ENCODE measurements at regions not wholly inside any gene's neighbourhood (a gene's known extent, or its start where the extent isn't known, plus 50 kb on each side); places are given as distances from the start of the nearest gene placed in this dataset.

DNA sequence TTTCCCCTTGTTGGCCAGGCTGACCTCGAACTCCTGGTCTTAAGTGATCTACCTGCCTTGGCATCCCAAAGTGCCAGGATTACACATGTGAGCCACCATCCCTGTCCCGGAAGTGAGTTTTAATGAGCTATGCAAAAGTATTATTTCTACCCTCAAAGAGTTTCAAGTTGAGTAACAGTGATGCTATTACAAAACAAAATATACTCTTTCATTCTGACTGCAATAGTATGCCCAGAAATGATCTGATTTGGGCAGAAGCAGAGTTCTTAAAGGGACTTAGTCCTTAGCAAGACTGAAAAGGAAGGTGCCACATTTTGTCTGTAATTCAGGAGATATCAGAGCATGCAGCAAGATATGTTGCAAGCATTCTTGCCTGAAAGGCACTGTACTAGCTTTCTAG is 375.4 kb downstream of the NUF2 start:
- no peak overlapping the region for H2AFZ ChIP-seq (ENCODE audit: low read depth, low read length)
- WGBS (ENCODE audit: insufficient coverage, low coverage, missing lambda C conversion rate), result 0% methylated on average over 2 of the region's 2 CpGs
- CTCF ChIA-PET (ENCODE audit: low intra/inter-chr PET ratio), result no interaction called here
- H4K20me1 ChIP-seq (replicated peaks; ENCODE audit: control insufficient read depth, insufficient read depth, low read length), result no peaks in the 10 kb centered on the region
- in situ Hi-C loops (cut with MboI), result no loop called here
- H3K4me1 ChIP-seq (replicated peaks in 1 of 2; ENCODE audit: control insufficient read depth in 2 of 2, insufficient read depth in 2 of 2, low read length in 2 of 2), result no peaks in the 10 kb centered on the region
- no peaks in the 10 kb centered on the region for H3K79me2 ChIP-seq (ENCODE audit: control insufficient read depth, insufficient read depth, low read length)
- H3K9me1 ChIP-seq (ENCODE audit: control insufficient read depth, insufficient read depth, low read length), result no peaks in the 10 kb centered on the region
- no peaks in the 10 kb centered on the region for H3K36me3 ChIP-seq (ENCODE audit: control insufficient read depth, insufficient read depth, low read length)
- no peak overlapping the region for H3K4me3 ChIP-seq
- DNase-seq (ENCODE audit: extremely low read depth in 1 of 4, low spot score in 3 of 4), result no peak
- H3K4me2 ChIP-seq (ENCODE audit: insufficient read depth, low read length), result no peak overlapping the region
- FAIRE-seq, result no peak
- ATAC-seq, result no peak
- TF ChIP-seq, protein P1, sequence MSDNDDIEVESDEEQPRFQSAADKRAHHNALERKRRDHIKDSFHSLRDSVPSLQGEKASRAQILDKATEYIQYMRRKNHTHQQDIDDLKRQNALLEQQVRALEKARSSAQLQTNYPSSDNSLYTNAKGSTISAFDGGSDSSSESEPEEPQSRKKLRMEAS (CRISPR knock-in tag; IDR thresholded peaks at IDR 0.05), result no peak
- TF ChIP-seq MIER1 (IDR thresholded peaks at IDR 0.05; ENCODE audit: low read depth) (no peak), TAL1 (IDR thresholded peaks at IDR 0.05) (no peak), ARNT (IDR thresholded peaks at IDR 0.05) (no peak), ZNF232 (CRISPR knock-in tag; IDR thresholded peaks at IDR 0.05) (no peak), PYGO2 (tag; IDR thresholded peaks at IDR 0.05) (no peak), KLF10 (CRISPR knock-in tag; IDR thresholded peaks at IDR 0.05) (no peak), HMGN3 (IDR thresholded peaks at IDR 0.05; ENCODE audit: borderline replicate concordance, extremely low read depth, insufficient read length, low read depth, low read length) (no peak)
- no peak overlapping the region for H3K27ac ChIP-seq (ENCODE audit: extremely low read depth, low read depth, low read length)
- POLR2A ChIA-PET, result no interaction called here
- H3K27me3 ChIP-seq (ENCODE audit: control insufficient read depth in 2 of 2, insufficient read depth in 2 of 2, low read length in 2 of 2), result no peaks in the 10 kb centered on the region
- intact Hi-C loops (cut with micrococcal nuclease), result no loop called here
- no TSS peak for BruUV-seq (replicated peaks)
- no peak overlapping the region for H3K9ac ChIP-seq (ENCODE audit: insufficient read depth in 1 of 2, low read depth in 2 of 2, low read length in 2 of 2)
- no peaks in the 10 kb centered on the region for H3K9me3 ChIP-seq (replicated peaks; ENCODE audit: control insufficient read depth, insufficient read depth, low read depth, low read length)

Data from K562 (cell line).